VCaP (cell line): ENCODE measurements at regions not wholly inside any gene's neighbourhood (a gene's known extent, or its start where the extent isn't known, plus 50 kb on each side); places are given as distances from the start of the nearest gene placed in this dataset.

ENCODE experiments used
- H3K27ac ChIP-seq: fragments of 450-650 bp; 2 replicates; pipeline ENCODE4 v1.5.1; 2017
- TF ChIP-seq, protein P1 (sequence below): fragments of 450-650 bp; conservative IDR thresholded peaks from 2 replicates; pipeline ENCODE4 v1.5.1; 2017; ENCODE audit warnings: mild to moderate bottlenecking, moderate library complexity

DNA sequence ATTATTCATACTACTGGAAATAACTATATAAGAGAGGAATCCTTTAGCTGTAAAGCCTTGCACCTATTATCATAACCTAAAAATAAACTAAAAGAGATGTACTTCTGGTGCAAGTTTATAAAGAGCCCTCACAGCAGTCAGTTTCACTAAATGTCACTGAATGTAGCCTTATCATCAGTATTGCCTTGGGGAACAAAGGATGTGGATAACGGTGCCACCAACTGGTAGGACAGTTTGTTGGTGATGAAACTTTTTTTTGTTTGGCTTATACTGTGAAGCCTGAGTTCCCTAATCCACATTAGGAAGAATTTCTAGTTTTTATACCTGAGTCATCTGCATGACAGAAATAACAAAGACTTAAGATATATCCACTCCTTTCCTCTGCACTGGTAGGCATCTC lies 117.9 kb upstream of the COL1A2 start:
- H3K27ac ChIP-seq, result no peak overlapping the region
- TF ChIP-seq, protein P1, sequence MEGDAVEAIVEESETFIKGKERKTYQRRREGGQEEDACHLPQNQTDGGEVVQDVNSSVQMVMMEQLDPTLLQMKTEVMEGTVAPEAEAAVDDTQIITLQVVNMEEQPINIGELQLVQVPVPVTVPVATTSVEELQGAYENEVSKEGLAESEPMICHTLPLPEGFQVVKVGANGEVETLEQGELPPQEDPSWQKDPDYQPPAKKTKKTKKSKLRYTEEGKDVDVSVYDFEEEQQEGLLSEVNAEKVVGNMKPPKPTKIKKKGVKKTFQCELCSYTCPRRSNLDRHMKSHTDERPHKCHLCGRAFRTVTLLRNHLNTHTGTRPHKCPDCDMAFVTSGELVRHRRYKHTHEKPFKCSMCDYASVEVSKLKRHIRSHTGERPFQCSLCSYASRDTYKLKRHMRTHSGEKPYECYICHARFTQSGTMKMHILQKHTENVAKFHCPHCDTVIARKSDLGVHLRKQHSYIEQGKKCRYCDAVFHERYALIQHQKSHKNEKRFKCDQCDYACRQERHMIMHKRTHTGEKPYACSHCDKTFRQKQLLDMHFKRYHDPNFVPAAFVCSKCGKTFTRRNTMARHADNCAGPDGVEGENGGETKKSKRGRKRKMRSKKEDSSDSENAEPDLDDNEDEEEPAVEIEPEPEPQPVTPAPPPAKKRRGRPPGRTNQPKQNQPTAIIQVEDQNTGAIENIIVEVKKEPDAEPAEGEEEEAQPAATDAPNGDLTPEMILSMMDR, result peak; percentile 34; the same call in 1 of the 2 replicates

DNA sequence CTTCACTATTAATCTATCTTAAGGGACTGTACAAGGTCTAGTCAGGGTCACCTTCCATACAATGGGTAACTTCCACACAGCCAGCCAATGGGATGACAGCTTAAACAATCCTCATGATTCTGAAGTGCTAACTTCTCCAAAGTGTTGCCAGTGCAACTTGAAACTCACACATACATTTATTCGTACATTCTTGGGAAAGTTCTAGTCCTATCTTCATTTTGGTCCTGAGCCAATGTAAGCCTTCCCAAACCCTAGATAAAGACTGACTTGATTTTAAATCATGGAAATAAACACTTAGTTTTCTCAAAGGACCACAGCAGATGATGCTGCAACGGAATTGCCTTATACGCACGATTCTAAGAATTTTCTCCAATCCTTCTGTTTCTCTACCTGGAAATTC lies 117.5 kb upstream of the COL1A2 start:
- no peak overlapping the region for H3K27ac ChIP-seq
- TF ChIP-seq, protein P1, result no peak

DNA sequence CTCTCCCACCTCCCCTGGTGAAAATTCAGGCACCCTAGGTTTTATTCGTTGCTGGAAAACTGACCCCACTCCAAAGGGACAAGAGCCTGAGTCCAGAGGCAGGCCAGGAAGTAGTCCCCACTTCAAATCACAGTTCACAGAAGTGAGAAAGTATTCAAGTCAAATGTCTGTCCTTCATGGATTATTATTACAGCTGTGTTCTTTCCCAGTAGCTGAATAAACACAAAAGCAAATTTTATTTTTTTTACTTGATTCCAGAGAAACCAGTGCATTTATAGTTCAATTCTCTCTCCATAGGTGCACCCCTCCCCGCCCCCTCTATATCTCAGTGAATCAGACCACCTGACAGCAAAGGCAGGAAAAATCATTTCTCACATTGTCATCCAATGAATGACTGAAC lies 113.8 kb upstream of the COL1A2 start:
- H3K27ac ChIP-seq, result no peak overlapping the region
- TF ChIP-seq, protein P1, result no peak

DNA sequence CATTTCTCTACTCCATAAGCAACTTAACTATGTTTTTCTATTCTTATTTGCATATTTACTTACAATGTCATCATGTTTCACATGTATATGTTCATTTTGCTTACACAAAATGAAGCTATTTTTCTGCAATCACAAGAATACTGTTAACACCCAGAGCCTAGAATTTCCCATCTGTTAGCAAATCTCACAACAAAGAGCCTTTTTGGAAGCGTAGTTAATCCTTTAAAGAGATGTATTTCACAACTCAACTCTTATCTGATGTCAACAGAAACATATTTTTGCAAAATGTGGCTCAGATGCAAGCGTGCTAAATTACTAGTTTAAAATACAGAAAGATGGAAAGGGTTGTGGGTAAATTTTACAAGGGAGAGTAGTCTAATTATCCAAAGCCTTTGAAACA lies 110.6 kb upstream of the COL1A2 start:
- no peak overlapping the region for H3K27ac ChIP-seq
- TF ChIP-seq, protein P1, result no peak

DNA sequence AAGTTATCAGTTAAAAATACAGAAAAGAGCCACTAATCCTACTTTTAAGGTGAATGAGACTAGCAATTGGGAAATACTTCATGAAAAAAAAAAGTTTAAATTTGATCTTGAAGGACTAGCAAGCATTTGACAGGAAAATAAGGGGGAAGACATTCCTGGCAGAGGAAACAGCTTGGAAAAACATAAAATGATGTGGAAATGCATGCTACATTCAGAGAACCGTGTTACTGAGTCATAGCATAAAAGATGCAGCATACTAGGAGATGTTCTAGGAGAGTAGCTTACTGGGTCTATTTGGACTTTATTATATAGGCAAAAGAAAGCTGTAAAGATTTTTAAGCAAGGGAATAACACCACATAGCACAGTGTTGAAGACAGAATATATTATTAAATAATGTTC lies 108.6 kb upstream of the COL1A2 start:
- no peak overlapping the region for H3K27ac ChIP-seq
- TF ChIP-seq, protein P1, result no peak

DNA sequence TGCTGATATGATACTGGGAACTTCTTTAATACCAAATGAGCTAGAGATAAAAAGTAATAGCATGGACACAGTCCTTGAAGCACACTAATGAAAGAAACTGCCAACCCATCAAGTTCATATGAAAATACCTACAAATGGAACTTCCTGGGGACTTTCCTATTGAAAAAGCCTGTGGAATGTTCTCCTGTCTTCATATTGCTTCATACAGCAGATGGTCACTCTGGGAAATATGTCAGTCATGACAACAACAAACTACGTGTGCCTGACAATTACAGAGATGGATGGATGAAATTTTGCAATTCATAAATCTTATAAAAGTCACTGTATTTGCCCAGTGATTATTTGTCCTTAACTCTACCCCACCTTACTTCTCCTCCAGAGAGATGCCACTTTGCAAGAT lies 106.6 kb upstream of the COL1A2 start:
- no peak overlapping the region for H3K27ac ChIP-seq
- TF ChIP-seq, protein P1, result no peak

DNA sequence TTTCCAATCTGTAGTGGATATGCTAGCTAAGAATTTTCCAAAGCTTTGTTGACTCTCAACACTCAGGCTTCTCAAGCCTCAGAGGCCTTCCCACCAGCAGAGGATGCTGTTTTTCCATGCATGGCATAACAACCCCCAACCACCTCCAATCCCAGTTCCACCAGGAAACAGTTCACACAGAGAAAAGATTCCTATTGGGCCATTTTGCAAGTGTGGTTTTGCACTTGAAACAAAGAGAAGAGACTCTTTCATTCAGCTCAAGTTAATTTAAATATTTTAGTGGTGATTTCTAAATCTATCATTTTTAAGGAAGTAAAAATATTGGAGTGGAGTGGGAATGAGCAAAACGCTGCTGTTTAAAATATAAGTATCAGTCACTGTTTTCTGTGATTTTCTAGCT lies 105.6 kb upstream of the COL1A2 start:
- TF ChIP-seq, protein P1, result peak; percentile 96
- no peak overlapping the region for H3K27ac ChIP-seq
